Activated T-cell treated with anti-CD3 and anti-CD28 coated beads, Interleukin-2, amount 50 U/mL, for 24 hours (primary cell): ENCODE measurements at regions not wholly inside any gene's neighbourhood (a gene's known extent, or its start where the extent isn't known, plus 50 kb on each side); places are given as distances from the start of the nearest gene placed in this dataset.

Experiments used
- DNase-seq: peaks from one replicate; pipeline ENCODE4 v3.0.0-alpha.2; 2020
- H3K27ac Mint-ChIP-seq: 2 replicates; pipeline ENCODE4 v1.8.0; 2020; ENCODE audit warnings: mild to moderate bottlenecking, mixed read lengths
- H3K27me3 Mint-ChIP-seq: 2 replicates; pipeline ENCODE4 v1.8.0; 2020; ENCODE audit warnings: mixed read lengths
- H3K36me3 Mint-ChIP-seq: 2 replicates; pipeline ENCODE4 v1.8.0; 2020; ENCODE audit warnings: low read depth, mixed read lengths
- H3K4me1 Mint-ChIP-seq: 2 replicates; pipeline ENCODE4 v1.8.0; 2020; ENCODE audit warnings: low read depth, mixed read lengths
- H3K4me3 Mint-ChIP-seq: 2 replicates; pipeline ENCODE4 v1.8.0; 2020; ENCODE audit warnings: mild to moderate bottlenecking, moderate library complexity, mixed read lengths
- H3K9me3 Mint-ChIP-seq: 2 replicates; pipeline ENCODE4 v1.8.0; 2020; ENCODE audit warnings: mixed read lengths

- no peak overlapping the region for H3K27ac Mint-ChIP-seq
- no peak overlapping the region for H3K4me3 Mint-ChIP-seq
- H3K4me1 Mint-ChIP-seq, result peaks cover 8% of the 10 kb centered on the region
- H3K36me3 Mint-ChIP-seq, result peaks cover 8% of the 10 kb centered on the region
- H3K27me3 Mint-ChIP-seq, result no peaks in the 10 kb centered on the region
- H3K9me3 Mint-ChIP-seq, result peaks cover 18% of the 10 kb centered on the region
- no peak for DNase-seq
These were observed 443.7 kb downstream of the TNS1 start for GRCh38 chr2:217559084-217559483.

- Mint-ChIP-seq H3K4me1 (peaks cover 13% of the 10 kb centered on the region), H3K9me3 (no peaks in the 10 kb centered on the region)
- no peak for DNase-seq
These were observed 447.5 kb downstream of the TNS1 start for GRCh38 chr2:217555081-217555876.

GRCh38 chr2:217553679-217554078 is 449.1 kb downstream of the TNS1 start:
- Mint-ChIP-seq H3K27ac (no peak overlapping the region), H3K4me3 (no peak overlapping the region), H3K9me3 (no peaks in the 10 kb centered on the region), H3K4me1 (peaks cover 13% of the 10 kb centered on the region), H3K36me3 (no peaks in the 10 kb centered on the region), H3K27me3 (no peaks in the 10 kb centered on the region)
- no peak for DNase-seq

More at GRCh38 chr2:217555081-217555876, 447.5 kb downstream of the TNS1 start:
- H3K36me3 Mint-ChIP-seq, result no peaks in the 10 kb centered on the region
- H3K27me3 Mint-ChIP-seq, result no peaks in the 10 kb centered on the region
- H3K4me3 Mint-ChIP-seq, result no peak overlapping the region
- H3K27ac Mint-ChIP-seq, result no peak overlapping the region

- no peaks in the 10 kb centered on the region for H3K9me3 Mint-ChIP-seq
- H3K27me3 Mint-ChIP-seq, result no peaks in the 10 kb centered on the region
- no peak overlapping the region for H3K4me3 Mint-ChIP-seq
- peaks cover 13% of the 10 kb centered on the region for H3K4me1 Mint-ChIP-seq
- no peak for DNase-seq
- no peaks in the 10 kb centered on the region for H3K36me3 Mint-ChIP-seq
- H3K27ac Mint-ChIP-seq, result no peak overlapping the region
These were observed 449.6 kb downstream of the TNS1 start for GRCh38 chr2:217553202-217553601.

- H3K27ac Mint-ChIP-seq, result no peak overlapping the region
- H3K27me3 Mint-ChIP-seq, result no peaks in the 10 kb centered on the region
- H3K4me3 Mint-ChIP-seq, result no peak overlapping the region
- H3K36me3 Mint-ChIP-seq, result no peaks in the 10 kb centered on the region
- DNase-seq, result no peak
- H3K4me1 Mint-ChIP-seq, result peaks cover 13% of the 10 kb centered on the region
- no peaks in the 10 kb centered on the region for H3K9me3 Mint-ChIP-seq
These were observed 450.7 kb downstream of the TNS1 start for GRCh38 chr2:217552081-217552480.

- Mint-ChIP-seq H3K4me1 (peaks cover 13% of the 10 kb centered on the region), H3K9me3 (no peaks in the 10 kb centered on the region), H3K4me3 (no peak overlapping the region), H3K27me3 (no peaks in the 10 kb centered on the region), H3K27ac (no peak overlapping the region), H3K36me3 (no peaks in the 10 kb centered on the region)
- DNase-seq, result no peak
These were observed 451.4 kb downstream of the TNS1 start for GRCh38 chr2:217551252-217551899.

GRCh38 chr2:217539126-217539525 is 463.7 kb downstream of the TNS1 start:
- H3K36me3 Mint-ChIP-seq, result no peaks in the 10 kb centered on the region
- no peak overlapping the region for H3K27ac Mint-ChIP-seq
- peaks cover 10% of the 10 kb centered on the region for H3K9me3 Mint-ChIP-seq
- H3K4me1 Mint-ChIP-seq, result no peaks in the 10 kb centered on the region
- H3K27me3 Mint-ChIP-seq, result peaks cover 2% of the 10 kb centered on the region
- no peak for DNase-seq
- H3K4me3 Mint-ChIP-seq, result no peak overlapping the region

- H3K27me3 Mint-ChIP-seq, result peaks cover 2% of the 10 kb centered on the region
- no peaks in the 10 kb centered on the region for H3K36me3 Mint-ChIP-seq
- H3K4me1 Mint-ChIP-seq, result no peaks in the 10 kb centered on the region
- H3K4me3 Mint-ChIP-seq, result no peak overlapping the region
- H3K9me3 Mint-ChIP-seq, result peaks cover 6% of the 10 kb centered on the region
- no peak overlapping the region for H3K27ac Mint-ChIP-seq
- no peak for DNase-seq
These were observed 464.1 kb downstream of the TNS1 start for GRCh38 chr2:217538719-217539118.

GRCh38 chr2:217535957-217536708 is 466.7 kb downstream of the TNS1 start:
- H3K27me3 Mint-ChIP-seq, result peaks cover 2% of the 10 kb centered on the region
- no peaks in the 10 kb centered on the region for H3K9me3 Mint-ChIP-seq
- H3K36me3 Mint-ChIP-seq, result no peaks in the 10 kb centered on the region
- no peak overlapping the region for H3K27ac Mint-ChIP-seq
- no peak for DNase-seq
- H3K4me3 Mint-ChIP-seq, result no peak overlapping the region
- H3K4me1 Mint-ChIP-seq, result no peaks in the 10 kb centered on the region

GRCh38 chr2:217530392-217531090 is 472.3 kb downstream of the TNS1 start:
- no peaks in the 10 kb centered on the region for H3K9me3 Mint-ChIP-seq

GRCh38 chr2:217529271-217529670 is 473.5 kb downstream of the TNS1 start:
- Mint-ChIP-seq H3K4me3 (no peak overlapping the region), H3K27me3 (no peaks in the 10 kb centered on the region), H3K36me3 (no peaks in the 10 kb centered on the region), H3K27ac (no peak overlapping the region), H3K4me1 (no peaks in the 10 kb centered on the region), H3K9me3 (no peaks in the 10 kb centered on the region)
- no peak for DNase-seq

More at GRCh38 chr2:217530392-217531090, 472.3 kb downstream of the TNS1 start:
- H3K4me3 Mint-ChIP-seq, result no peak overlapping the region
- H3K27ac Mint-ChIP-seq, result no peak overlapping the region
- H3K4me1 Mint-ChIP-seq, result no peaks in the 10 kb centered on the region
- no peak for DNase-seq
- H3K27me3 Mint-ChIP-seq, result no peaks in the 10 kb centered on the region
- no peaks in the 10 kb centered on the region for H3K36me3 Mint-ChIP-seq

GRCh38 chr2:217527590-217528202 is 475.1 kb downstream of the TNS1 start:
- H3K9me3 Mint-ChIP-seq, result no peaks in the 10 kb centered on the region
- no peaks in the 10 kb centered on the region for H3K4me1 Mint-ChIP-seq
- H3K27me3 Mint-ChIP-seq, result no peaks in the 10 kb centered on the region
- H3K36me3 Mint-ChIP-seq, result no peaks in the 10 kb centered on the region
- no peak overlapping the region for H3K27ac Mint-ChIP-seq
- no peak overlapping the region for H3K4me3 Mint-ChIP-seq
- no peak for DNase-seq

GRCh38 chr2:217525076-217525475 is 477.7 kb downstream of the TNS1 start:
- Mint-ChIP-seq H3K27me3 (no peaks in the 10 kb centered on the region), H3K36me3 (no peaks in the 10 kb centered on the region), H3K4me3 (no peak overlapping the region), H3K27ac (no peak overlapping the region), H3K9me3 (no peaks in the 10 kb centered on the region), H3K4me1 (no peaks in the 10 kb centered on the region)
- DNase-seq, result no peak

GRCh38 chr2:217523286-217523685 is 479.5 kb downstream of the TNS1 start:
- no peak overlapping the region for H3K4me3 Mint-ChIP-seq
- no peak for DNase-seq
- H3K4me1 Mint-ChIP-seq, result no peaks in the 10 kb centered on the region
- no peaks in the 10 kb centered on the region for H3K27me3 Mint-ChIP-seq
- H3K27ac Mint-ChIP-seq, result no peak overlapping the region
- no peaks in the 10 kb centered on the region for H3K9me3 Mint-ChIP-seq
- H3K36me3 Mint-ChIP-seq, result no peaks in the 10 kb centered on the region
